Vagina (tissue), 2 donors: ENCODE measurements at regions not wholly inside any gene's neighbourhood (a gene's known extent, or its start where the extent isn't known, plus 50 kb on each side); places are given as distances from the start of the nearest gene placed in this dataset.

ENCODE experiments used
- DNase-seq, 2 donors: peaks; one replicate each; pipeline ENCODE4 v3.0.0-alpha.2; 2017; ENCODE audit errors: extremely low spot score in 2 of 2
- H3K27ac ChIP-seq: fragments of 200-600 bp; sonication (generic); one replicate; pipeline ENCODE4 v1.5.1; 2019
- H3K27me3 ChIP-seq: fragments of 200-600 bp; sonication (generic); one replicate; pipeline ENCODE4 v1.5.1; 2019
- H3K36me3 ChIP-seq, 2 donors: fragments of 200-600 bp; sonication (generic); one replicate each; pipeline ENCODE4 v1.5.1; 2017 to 2019
- H3K4me1 ChIP-seq: fragments of 200-600 bp; sonication (generic); one replicate; pipeline ENCODE4 v1.5.1; 2019
- H3K4me3 ChIP-seq, 2 donors: fragments of 200-600 bp; sonication (generic); 1 replicate in 1 of 2; 2 replicates in 1 of 2; pipeline ENCODE4 v1.5.1; 2016 to 2019
- H3K9me3 ChIP-seq: fragments of 200-600 bp; sonication (generic); one replicate; pipeline ENCODE4 v1.5.1; 2019
- POLR2A ChIP-seq, 2 donors: fragments of 450-650 bp; IDR thresholded peaks; one replicate each; pipeline ENCODE4 v1.6.1; 2017; ENCODE audit warnings: antibody characterized with exemption in 2 of 2, mild to moderate bottlenecking in 2 of 2, moderate library complexity in 2 of 2
- POLR2AphosphoS5 ChIP-seq, 2 donors: sonication (generic); formaldehyde crosslinking; IDR thresholded peaks; one replicate each; pipeline ENCODE4 v1.9.0; 2017; ENCODE audit warnings: antibody characterized with exemption in 2 of 2, mild to moderate bottlenecking in 2 of 2, low read depth in 1 of 2; ENCODE audit not compliant: insufficient read depth in 1 of 2
- intact Hi-C: fragments of 100-400 bp; cut with DNase I; formaldehyde crosslinking; loops from one replicate; pipeline ENCODE4 v1.15.1; 2023
- TF ChIP-seq, protein P1 (sequence below), 3 experiments: fragments of 450-650 bp in 2 of 3; fragments of 200-600 bp in 1 of 3; sonication (generic) in 1 of 3; IDR thresholded peaks; one replicate each; pipeline ENCODE4 v1.5.1; 2017 to 2019; ENCODE audit warnings: antibody characterized with exemption in 3 of 3, mild to moderate bottlenecking in 2 of 3, moderate library complexity in 2 of 3

DNA sequence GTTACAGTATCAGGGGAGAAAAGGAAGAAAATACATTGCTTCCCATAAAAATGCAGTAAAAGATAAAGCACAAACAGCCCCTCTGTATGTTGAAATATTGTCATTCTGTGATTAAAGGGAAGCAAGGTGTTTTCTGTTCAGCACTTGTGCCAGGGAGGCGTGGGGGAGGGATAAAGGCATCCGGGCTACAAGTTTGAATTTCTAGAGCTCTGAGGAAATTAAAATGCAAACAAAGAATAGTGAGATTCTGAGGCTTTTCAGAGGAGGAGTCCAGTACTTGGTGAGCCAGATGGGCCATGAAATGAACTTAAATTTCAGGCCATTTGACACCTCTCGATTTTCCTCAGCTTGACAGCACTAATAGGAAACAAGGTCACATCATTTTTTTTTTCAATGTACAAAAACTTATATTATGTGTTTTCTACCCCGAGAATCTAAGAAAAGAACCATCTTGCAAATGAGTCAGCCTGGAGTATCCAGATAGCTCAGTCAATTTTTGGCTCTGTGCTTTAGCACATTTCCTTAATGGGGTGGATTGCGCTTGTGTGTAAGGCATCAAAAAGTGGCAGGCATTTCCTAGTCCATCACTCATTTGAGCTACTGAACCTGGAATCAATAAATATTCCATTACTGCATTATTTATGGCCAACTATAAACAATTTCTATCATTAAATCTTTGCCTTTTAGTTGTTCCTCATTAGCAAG, 640.8 kb upstream of the TBL1XR1 start:
- intact Hi-C loops = no loop called here
- Histone ChIP-seq H3K4me3 (no peak overlapping the region), H3K27me3 (no peaks in the 10 kb centered on the region), H3K27ac (peak overlapping the region; percentile 32), H3K36me3 (no peaks in the 10 kb centered on the region), H3K9me3 (no peaks in the 10 kb centered on the region), H3K4me1 (peaks cover 28% of the 10 kb centered on the region)
- TF ChIP-seq POLR2A (IDR thresholded peaks at IDR 0.05) (no peak), POLR2AphosphoS5 (IDR thresholded peaks at IDR 0.05; ENCODE audit: insufficient read depth in 1 of 2, low read depth in 1 of 2) (no peak)
- TF ChIP-seq, protein P1, sequence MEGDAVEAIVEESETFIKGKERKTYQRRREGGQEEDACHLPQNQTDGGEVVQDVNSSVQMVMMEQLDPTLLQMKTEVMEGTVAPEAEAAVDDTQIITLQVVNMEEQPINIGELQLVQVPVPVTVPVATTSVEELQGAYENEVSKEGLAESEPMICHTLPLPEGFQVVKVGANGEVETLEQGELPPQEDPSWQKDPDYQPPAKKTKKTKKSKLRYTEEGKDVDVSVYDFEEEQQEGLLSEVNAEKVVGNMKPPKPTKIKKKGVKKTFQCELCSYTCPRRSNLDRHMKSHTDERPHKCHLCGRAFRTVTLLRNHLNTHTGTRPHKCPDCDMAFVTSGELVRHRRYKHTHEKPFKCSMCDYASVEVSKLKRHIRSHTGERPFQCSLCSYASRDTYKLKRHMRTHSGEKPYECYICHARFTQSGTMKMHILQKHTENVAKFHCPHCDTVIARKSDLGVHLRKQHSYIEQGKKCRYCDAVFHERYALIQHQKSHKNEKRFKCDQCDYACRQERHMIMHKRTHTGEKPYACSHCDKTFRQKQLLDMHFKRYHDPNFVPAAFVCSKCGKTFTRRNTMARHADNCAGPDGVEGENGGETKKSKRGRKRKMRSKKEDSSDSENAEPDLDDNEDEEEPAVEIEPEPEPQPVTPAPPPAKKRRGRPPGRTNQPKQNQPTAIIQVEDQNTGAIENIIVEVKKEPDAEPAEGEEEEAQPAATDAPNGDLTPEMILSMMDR (IDR thresholded peaks at IDR 0.05) = no peak
- no peak for DNase-seq

DNA sequence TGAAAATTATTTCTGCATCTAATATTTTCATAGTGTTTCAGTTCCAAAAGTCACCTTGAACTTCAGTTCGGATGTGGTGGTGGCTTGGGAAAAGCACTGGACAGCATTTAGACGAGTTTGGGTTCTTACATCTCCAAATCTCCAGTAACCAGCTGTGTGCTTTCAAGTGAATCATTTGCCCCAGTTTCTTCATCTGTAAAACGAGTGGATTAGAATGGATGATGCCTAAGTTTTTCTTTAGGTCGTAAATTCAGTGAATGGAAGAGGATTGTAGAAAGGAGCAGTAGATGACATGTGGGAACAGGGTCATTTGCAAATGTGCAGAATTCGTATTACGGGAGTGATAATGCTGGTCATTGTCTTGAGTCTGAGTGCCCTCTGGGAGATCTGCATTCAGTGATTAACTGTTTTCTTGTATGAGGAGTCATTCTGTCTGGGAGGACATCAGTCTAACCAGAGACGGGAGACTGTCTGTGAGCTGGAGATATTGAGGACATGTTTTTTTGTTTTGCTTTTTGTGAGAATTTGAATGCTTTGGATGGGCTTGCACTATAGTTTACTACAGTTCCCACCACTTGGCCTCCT, 641.6 kb upstream of the TBL1XR1 start:
- DNase-seq = no peak
- no peaks in the 10 kb centered on the region for H3K36me3 ChIP-seq
- H3K9me3 ChIP-seq = no peaks in the 10 kb centered on the region
- H3K4me1 ChIP-seq = peaks cover 21% of the 10 kb centered on the region
- H3K27ac ChIP-seq = no peak overlapping the region
- TF ChIP-seq POLR2AphosphoS5 (IDR thresholded peaks at IDR 0.05; ENCODE audit: insufficient read depth in 1 of 2, low read depth in 1 of 2) = no peak
- intact Hi-C loops = no loop called here
- H3K4me3 ChIP-seq = no peak overlapping the region
- no peaks in the 10 kb centered on the region for H3K27me3 ChIP-seq

DNA sequence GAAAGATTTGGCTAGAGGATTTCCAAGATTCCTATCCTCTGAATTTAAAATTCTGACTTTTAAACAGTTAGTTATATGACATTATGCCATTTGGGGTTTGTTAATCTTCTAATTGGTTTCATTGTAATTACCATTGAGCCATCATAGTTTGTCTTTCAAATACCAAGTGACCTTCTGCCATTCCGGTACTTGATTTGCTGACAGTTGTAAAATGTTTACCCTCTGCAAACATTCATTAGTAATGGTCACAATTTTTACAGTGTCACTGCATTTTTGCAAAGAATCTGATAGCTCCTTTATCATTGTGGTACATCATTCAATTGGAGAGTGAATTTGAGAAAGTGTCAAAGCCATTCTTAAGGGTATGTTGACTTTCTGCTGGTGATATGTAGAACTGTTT, 645.0 kb upstream of the TBL1XR1 start:
- H3K36me3 ChIP-seq = no peaks in the 10 kb centered on the region
- no peak overlapping the region for H3K27ac ChIP-seq
- intact Hi-C loops = no loop called here
- no peak for TF ChIP-seq POLR2AphosphoS5 (IDR thresholded peaks at IDR 0.05; ENCODE audit: insufficient read depth in 1 of 2, low read depth in 1 of 2)
- no peak for TF ChIP-seq POLR2A (IDR thresholded peaks at IDR 0.05)
- TF ChIP-seq, protein P1 (IDR thresholded peaks at IDR 0.05) = no peak
- H3K4me3 ChIP-seq = no peak overlapping the region
- peaks cover 8% of the 10 kb centered on the region for H3K4me1 ChIP-seq
- DNase-seq = no peak
- no peaks in the 10 kb centered on the region for H3K9me3 ChIP-seq
- H3K27me3 ChIP-seq = no peaks in the 10 kb centered on the region

DNA sequence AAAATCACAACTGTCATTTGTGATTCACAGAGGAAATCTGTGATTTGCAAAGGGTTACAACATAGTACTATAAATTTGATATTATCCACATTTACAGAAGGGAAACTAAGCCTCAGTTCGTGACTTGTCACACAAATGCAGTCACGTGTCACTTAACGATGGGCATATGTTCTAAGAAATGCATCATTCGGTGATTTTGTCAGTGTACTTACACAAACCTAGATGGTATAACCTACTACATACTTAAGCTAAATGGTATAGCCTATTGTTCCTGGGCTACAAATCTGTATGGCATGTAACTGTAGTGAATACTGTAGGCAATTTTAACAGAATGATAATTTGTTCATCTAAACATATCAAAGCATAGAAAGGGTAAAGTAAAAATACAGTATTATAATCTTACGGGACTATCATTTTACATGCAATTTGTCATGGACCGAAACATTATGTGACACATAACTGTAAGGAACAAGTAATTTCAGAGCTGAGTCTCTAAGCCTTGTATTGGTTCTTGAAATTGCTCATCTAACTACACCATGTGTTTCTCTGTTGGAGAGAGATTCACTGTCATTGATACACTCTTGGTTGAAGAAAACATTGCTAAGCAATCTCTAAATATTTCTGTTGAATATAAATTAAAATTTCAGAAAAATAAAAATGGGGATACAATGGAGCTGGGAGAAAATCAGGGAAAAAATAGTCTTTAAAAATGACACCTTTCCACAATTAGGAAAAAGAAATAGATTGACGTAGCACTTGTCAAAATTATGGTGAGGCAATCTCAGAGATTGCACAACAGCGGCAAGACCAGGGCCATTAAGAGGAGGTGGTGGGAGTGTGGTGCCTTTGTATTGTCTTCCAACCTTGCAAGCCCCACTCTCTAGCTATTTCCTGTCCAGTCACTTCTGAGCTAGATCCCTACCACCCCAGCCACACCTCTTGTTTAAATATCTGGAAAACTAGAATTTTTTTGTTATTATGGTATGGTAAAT, 645.8 kb upstream of the TBL1XR1 start:
- TF ChIP-seq, protein P1 (IDR thresholded peaks at IDR 0.05) = no peak
- no peak for TF ChIP-seq POLR2AphosphoS5 (IDR thresholded peaks at IDR 0.05; ENCODE audit: insufficient read depth in 1 of 2, low read depth in 1 of 2)
- TF ChIP-seq POLR2A (IDR thresholded peaks at IDR 0.05) = no peak
- intact Hi-C loops = no loop called here

DNA sequence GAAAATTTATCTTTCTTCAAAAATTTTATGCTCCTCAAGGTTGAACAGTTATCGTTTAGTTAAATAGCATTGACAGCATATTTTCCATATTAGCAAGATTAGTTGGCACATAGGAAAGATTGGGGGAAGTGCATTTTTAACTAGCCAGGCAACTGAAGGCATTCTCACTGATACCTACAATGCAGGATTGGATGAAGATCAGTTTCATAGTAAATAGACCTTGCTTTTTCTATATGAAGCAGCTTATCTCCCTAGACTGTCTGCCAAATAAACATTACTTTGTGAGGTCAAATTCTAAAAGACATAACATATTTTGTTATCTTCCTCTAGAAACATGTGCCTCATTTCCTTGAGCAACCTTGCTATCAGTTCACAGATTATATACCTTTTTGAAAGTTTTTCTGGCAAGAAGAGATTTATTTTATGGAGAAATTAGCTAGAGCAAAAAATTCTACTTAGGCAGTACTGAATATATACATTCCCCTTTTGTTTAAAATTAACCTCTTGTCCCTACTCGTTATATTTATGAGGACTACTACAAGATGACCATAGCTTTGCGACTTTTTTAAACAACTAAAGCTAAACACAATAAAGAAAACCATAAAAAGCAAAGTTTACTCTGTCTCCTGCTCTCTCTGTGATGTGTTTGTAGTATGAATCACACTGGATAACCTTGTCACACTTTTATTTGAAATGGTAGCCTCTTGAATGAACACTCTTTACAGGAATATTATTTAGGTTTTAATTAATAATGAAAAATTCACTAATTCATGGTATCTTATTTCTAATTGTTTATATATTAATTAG, 654.9 kb upstream of the TBL1XR1 start:
- Histone ChIP-seq H3K36me3 (no peaks in the 10 kb centered on the region), H3K4me3 (no peak overlapping the region), H3K27me3 (no peaks in the 10 kb centered on the region), H3K9me3 (no peaks in the 10 kb centered on the region), H3K27ac (no peak overlapping the region), H3K4me1 (no peaks in the 10 kb centered on the region)
- no peak for DNase-seq
- TF ChIP-seq POLR2AphosphoS5 (IDR thresholded peaks at IDR 0.05; ENCODE audit: insufficient read depth in 1 of 2, low read depth in 1 of 2) (no peak), POLR2A (IDR thresholded peaks at IDR 0.05) (no peak)
- TF ChIP-seq, protein P1 (IDR thresholded peaks at IDR 0.05) = no peak
- intact Hi-C loops = no loop called here

More for the DNA sequence above, 645.8 kb upstream of the TBL1XR1 start:
- Histone ChIP-seq H3K9me3 (no peaks in the 10 kb centered on the region), H3K36me3 (no peaks in the 10 kb centered on the region), H3K4me3 (no peak overlapping the region), H3K4me1 (peaks cover under 1% of the 10 kb centered on the region), H3K27me3 (no peaks in the 10 kb centered on the region), H3K27ac (no peak overlapping the region)
- DNase-seq = no peak
